IMR-90 (cell line): ENCODE measurements at regions not wholly inside any gene's neighbourhood (a gene's known extent, or its start where the extent isn't known, plus 50 kb on each side); places are given as distances from the start of the nearest gene placed in this dataset.

Experiments
- ATAC-seq: fragments of 200-7000 bp; cut with Tn5 transposase; 2 replicates; pipeline ENCODE4 v1.9.1; 2020; ENCODE audit warnings: low read depth, mild to moderate bottlenecking, moderate library complexity
- BruUV-seq: library from RNA; stranded (reverse); fragments of 400-500 nt; replicated peaks from 2 replicates; lab custom pipeline; 2021; lab: Mats Ljungman, UMichigan
- CTCF ChIA-PET: fragments of 300-600 bp; formaldehyde crosslinking; extraction: SDS; loops from one replicate; lab custom pipeline; 2021; ENCODE audit warnings: antibody characterized with exemption; lab: Yijun Ruan, JAX
- POLR2A ChIA-PET: fragments of 300-600 bp; sonication (Branson Sonifier 250); formaldehyde crosslinking; loops from one replicate; lab custom pipeline; 2022; ENCODE audit warnings: antibody characterized with exemption; ENCODE audit not compliant: unreplicated experiment; lab: Charles Lee
- DNase-seq: peaks from one replicate; pipeline ENCODE4 v3.0.0; 2013
- H2AFZ ChIP-seq: replicated peaks from 2 replicates; pipeline ENCODE3; 2013; ENCODE audit warnings: low read length, mild to moderate bottlenecking; ENCODE audit not compliant: poor library complexity
- H2AK5ac ChIP-seq: 2 replicates; pipeline ENCODE4 v1.6.1; 2013; ENCODE audit warnings: low read depth, low read length, inconsistent platforms
- H2AK9ac ChIP-seq: replicated peaks from 2 replicates; pipeline ENCODE3; 2013; ENCODE audit warnings: mild to moderate bottlenecking, low read depth, low read length, moderate library complexity; ENCODE audit not compliant: poor library complexity
- H2BK120ac ChIP-seq: 2 replicates; pipeline ENCODE4 v1.6.1; 2013; ENCODE audit warnings: low read depth, low read length, inconsistent platforms
- H2BK15ac ChIP-seq: 3 replicates; pipeline ENCODE4 v1.6.1; 2013; ENCODE audit warnings: low read depth, low read length, inconsistent platforms
- H2BK20ac ChIP-seq: 2 replicates; pipeline ENCODE4 v1.6.1; 2013; ENCODE audit warnings: low read depth, mild to moderate bottlenecking, inconsistent platforms, low read length, moderate library complexity
- H2BK5ac ChIP-seq: 2 replicates; pipeline ENCODE4 v1.6.1; 2013; ENCODE audit warnings: mild to moderate bottlenecking, low read depth, low read length, inconsistent platforms; ENCODE audit not compliant: poor library complexity, severe bottlenecking
- H3K14ac ChIP-seq: replicated peaks from 2 replicates; pipeline ENCODE4 v1.6.1; 2013; ENCODE audit warnings: low read depth, low read length, inconsistent platforms
- H3K18ac ChIP-seq: 2 replicates; pipeline ENCODE4 v1.6.1; 2013; ENCODE audit warnings: low read depth, low read length, control low read depth
- H3K23ac ChIP-seq: 2 replicates; pipeline ENCODE4 v1.6.1; 2013; ENCODE audit warnings: low read depth, low read length, inconsistent platforms
- H3K27ac ChIP-seq: 2 replicates; pipeline ENCODE4 v1.5.1; 2013; ENCODE audit warnings: mild to moderate bottlenecking, control low read depth, low read length; ENCODE audit not compliant: insufficient read depth
- H3K27me3 ChIP-seq: 2 replicates; pipeline ENCODE4 v1.6.1; 2013; ENCODE audit warnings: low read length; ENCODE audit not compliant: control insufficient read depth, insufficient read depth
- H3K36me3 ChIP-seq: 2 replicates; pipeline ENCODE4 v1.6.1; 2013; ENCODE audit warnings: low read length, mixed read lengths; ENCODE audit not compliant: control insufficient read depth, insufficient read depth
- H3K4ac ChIP-seq: 2 replicates; pipeline ENCODE4 v1.6.1; 2013; ENCODE audit warnings: low read depth, low read length, inconsistent platforms
- H3K4me1 ChIP-seq: 2 replicates; pipeline ENCODE4 v1.6.1; 2013; ENCODE audit warnings: low read length, mixed read lengths; ENCODE audit not compliant: control insufficient read depth, insufficient read depth
- H3K4me2 ChIP-seq: 2 replicates; pipeline ENCODE4 v1.6.1; 2013; ENCODE audit warnings: low read depth, mild to moderate bottlenecking, control low read depth, low read length, moderate library complexity
- H3K4me3 ChIP-seq: 2 replicates; pipeline ENCODE4 v1.5.1; 2013; ENCODE audit warnings: low read depth, mild to moderate bottlenecking, control low read depth, low read length, moderate library complexity; ENCODE audit not compliant: insufficient read depth
- H3K56ac ChIP-seq: 2 replicates; pipeline ENCODE4 v1.6.1; 2013; ENCODE audit warnings: low read length, inconsistent platforms; ENCODE audit not compliant: insufficient read depth; ENCODE audit errors: extremely low read depth
- H3K79me1 ChIP-seq, 2 experiments: 2 replicates each; pipeline ENCODE4 v1.6.1; 2013; ENCODE audit warnings: low read length in 2 of 2, inconsistent platforms in 1 of 2, low read depth in 1 of 2
- H3K9ac ChIP-seq: 2 replicates; pipeline ENCODE4 v1.6.1; 2013; ENCODE audit warnings: low read depth, low read length, control low read depth
- H3K9me1 ChIP-seq: 2 replicates; pipeline ENCODE4 v1.6.1; 2013; ENCODE audit warnings: low read length, inconsistent platforms; ENCODE audit not compliant: insufficient read depth
- H3K9me3 ChIP-seq: 2 replicates; pipeline ENCODE4 v1.6.1; 2013; ENCODE audit warnings: low read length; ENCODE audit not compliant: control insufficient read depth, insufficient read depth
- H4K20me1 ChIP-seq: 2 replicates; pipeline ENCODE4 v1.6.1; 2013; ENCODE audit warnings: low read length, inconsistent platforms; ENCODE audit not compliant: insufficient read depth
- H4K5ac ChIP-seq: 2 replicates; pipeline ENCODE4 v1.6.1; 2013; ENCODE audit warnings: mild to moderate bottlenecking, low read depth, low read length, control low read depth
- H4K8ac ChIP-seq, 2 experiments: 2 replicates each; pipeline ENCODE4 v1.6.1; 2013; ENCODE audit warnings: low read depth in 2 of 2, low read length in 2 of 2, control low read depth in 1 of 2, inconsistent platforms in 1 of 2
- H4K91ac ChIP-seq: 2 replicates; pipeline ENCODE4 v1.6.1; 2013; ENCODE audit warnings: low read depth, low read length, inconsistent platforms; ENCODE audit not compliant: insufficient read depth
- BHLHE40 ChIP-seq: fragments of 150-350 bp; IDR thresholded peaks from 2 replicates; pipeline ENCODE4 v1.6.1; 2016; ENCODE audit warnings: mild to moderate bottlenecking, low read depth, low read length
- CHD1 ChIP-seq: IDR thresholded peaks from 2 replicates; pipeline ENCODE4 v1.6.1; 2012; ENCODE audit warnings: low read depth, low read length, improper control_type of control experiment
- CTCF ChIP-seq: conservative IDR thresholded peaks from 2 replicates; pipeline ENCODE4 v1.5.1; 2012; ENCODE audit warnings: mild to moderate bottlenecking, low read depth, low read length, improper control_type of control experiment
- MAFK ChIP-seq: IDR thresholded peaks from 2 replicates; pipeline ENCODE4 v1.6.1; 2012; ENCODE audit warnings: low read depth, low read length, improper control_type of control experiment
- RCOR1 ChIP-seq: IDR thresholded peaks from 2 replicates; pipeline ENCODE4 v1.6.1; 2012; ENCODE audit warnings: mild to moderate bottlenecking, low read length, improper control_type of control experiment; ENCODE audit not compliant: insufficient replicate concordance
- WGBS, 2 experiments: methylation state at CpG; one replicate each; pipeline versions ENCODE4 v1.1.5 to v1.1.7; 2013; ENCODE audit warnings: missing lambda C conversion rate in 2 of 2; ENCODE audit not compliant: insufficient read length in 1 of 2; ENCODE audit errors: extremely low coverage in 2 of 2; 5-methylcytosine and 5-hydroxymethylcytosine counted together
- dilution Hi-C: fragments of 300-500 bp; cut with HindIII; formaldehyde crosslinking; loops from one replicate; pipeline ENCODE4 v1.14.3; 2018; ENCODE audit warnings: low sequenced_read_pairs; ENCODE audit not compliant: unreplicated experiment
- in situ Hi-C: fragments of 300-500 bp; cut with MboI; formaldehyde crosslinking; loops from 3 replicates; pipeline ENCODE4 v1.14.3; 2019; ENCODE audit warnings: low sequenced_read_pairs, inconsistent platforms, mixed read lengths
- intact Hi-C: fragments of 100-400 bp; cut with micrococcal nuclease; formaldehyde crosslinking; loops from 2 replicates; pipeline ENCODE4 v1.10.0; 2022

- POLR2A ChIA-PET: no interaction called here
- Histone ChIP-seq H3K9me3 (peaks cover 7% of the 10 kb centered on the region), H3K4ac (no peak overlapping the region), H2AK5ac (no peak overlapping the region), H4K20me1 (no peaks in the 10 kb centered on the region), H3K4me2 (no peak overlapping the region), H3K79me1 (no peaks in the 10 kb centered on the region), H4K5ac (no peak overlapping the region), H3K56ac (no peak overlapping the region), H3K18ac (no peak overlapping the region), H3K36me3 (no peaks in the 10 kb centered on the region), H3K9me1 (no peaks in the 10 kb centered on the region), H3K14ac (no peak overlapping the region), H3K23ac (no peak overlapping the region), H2BK120ac (no peak overlapping the region), H2AFZ (no peak overlapping the region), H2AK9ac (no peak overlapping the region), H3K9ac (no peak overlapping the region), H2BK15ac (no peak overlapping the region), H3K27me3 (no peaks in the 10 kb centered on the region), H3K4me1 (peaks cover 7% of the 10 kb centered on the region), H2BK5ac (no peak overlapping the region), H4K91ac (no peak overlapping the region), H4K8ac (no peak overlapping the region), H3K27ac (no peak overlapping the region), H2BK20ac (peak overlapping the region; percentile 28; the same call in 1 of the 2 replicates), H3K4me3 (no peak overlapping the region)
- CTCF ChIA-PET: interaction anchor here (1.1 to 1.2 kb wide), 2 partner anchors 19 to 20 kb away, joined by 3 to 4 read pairs; no protein-coding TSS in a partner anchor
- DNase-seq (no peak), ATAC-seq (no peak)
- dilution Hi-C loops: no loop called here
- intact Hi-C loops: no loop called here
- WGBS, 2 experiments: no CpG with 5 or more reads among the region's 2 CpGs
- no TSS peak for BruUV-seq
- in situ Hi-C loops: no loop called here
- TF ChIP-seq CHD1 (no peak), MAFK (no peak), CTCF (no peak), BHLHE40 (no peak), RCOR1 (no peak)
Observed at GRCh38 chr1:98112626-98113025, 191.8 kb upstream of the DPYD start.
